ENCODE measurements at regions not wholly inside any gene's neighbourhood (a gene's known extent, or its start where the extent isn't known, plus 50 kb on each side); places are given as distances from the start of the nearest gene placed in this dataset.

GRCh38 chr2:104163611-104164130, 690.2 kb upstream of the POU3F3 start:
- DNase-seq: no peak

GRCh38 chr2:104164721-104165252, 689.1 kb upstream of the POU3F3 start:
- DNase-seq: no peak

- no peak for DNase-seq
These were observed 676.7 kb upstream of the POU3F3 start for GRCh38 chr2:104177179-104177578.

GRCh38 chr2:104179644-104180043, 674.3 kb upstream of the POU3F3 start:
- DNase-seq: no peak

GRCh38 chr2:104200533-104201168, 653.3 kb upstream of the POU3F3 start:
- no peak for DNase-seq

GRCh38 chr2:104213758-104214157, 640.2 kb upstream of the POU3F3 start:
- no peak for DNase-seq

- DNase-seq: no peak
These were observed 638.4 kb upstream of the POU3F3 start for GRCh38 chr2:104215269-104216161.

- no peak for DNase-seq
These were observed 620.3 kb upstream of the POU3F3 start for GRCh38 chr2:104233591-104233990.

GRCh38 chr2:104236491-104236890, 617.4 kb upstream of the POU3F3 start:
- peak; percentile 24 for DNase-seq

- DNase-seq: no peak
These were observed 612.9 kb upstream of the POU3F3 start for GRCh38 chr2:104240984-104241383.

- no peak for DNase-seq
These were observed 604.3 kb upstream of the POU3F3 start for GRCh38 chr2:104249629-104250028.

GRCh38 chr2:104250635-104251034, 603.3 kb upstream of the POU3F3 start:
- DNase-seq: no peak

- no peak for DNase-seq
These were observed 599.9 kb upstream of the POU3F3 start for GRCh38 chr2:104254017-104254416.

- DNase-seq: no peak
These were observed 591.2 kb upstream of the POU3F3 start for GRCh38 chr2:104262714-104263113.

GRCh38 chr2:104279646-104280045, 574.3 kb upstream of the POU3F3 start:
- DNase-seq: no peak

- DNase-seq: no peak
These were observed 573.7 kb upstream of the POU3F3 start for GRCh38 chr2:104280216-104280615.

GRCh38 chr2:104286841-104287240, 567.1 kb upstream of the POU3F3 start:
- no peak for DNase-seq

- no peak for DNase-seq
These were observed 564.0 kb upstream of the POU3F3 start for GRCh38 chr2:104289651-104290565.

- DNase-seq: no peak
These were observed 563.4 kb upstream of the POU3F3 start for GRCh38 chr2:104290566-104290891.

- no peak for DNase-seq
These were observed 541.2 kb upstream of the POU3F3 start for GRCh38 chr2:104312684-104313083.

GRCh38 chr2:104318001-104318665, 535.8 kb upstream of the POU3F3 start:
- no peak for DNase-seq

- DNase-seq: no peak
These were observed 532.7 kb upstream of the POU3F3 start for GRCh38 chr2:104321116-104321795.
